SK-N-SH (cell line): ENCODE measurements at regions not wholly inside any gene's neighbourhood (a gene's known extent, or its start where the extent isn't known, plus 50 kb on each side); places are given as distances from the start of the nearest gene placed in this dataset.

Experiments used
- CTCF ChIA-PET: fragments of 300-600, 350-600 bp; formaldehyde crosslinking; extraction: SDS; loops from one replicate; lab custom pipeline; 2021; lab: Yijun Ruan, JAX
- POLR2A ChIA-PET: fragments of 350-600 bp; sonication (Branson Sonifier 250); formaldehyde crosslinking; extraction: SDS; loops from one replicate; lab custom pipeline; 2020; ENCODE audit warnings: antibody characterized with exemption, inconsistent platforms; lab: Yijun Ruan, JAX
- DNase-seq: peaks from one replicate; pipeline ENCODE4 v3.0.0; 2012
- H2AFZ ChIP-seq: fragments of 200-600 bp; sonication (generic); 2 replicates; pipeline ENCODE4 v1.8.1; 2016; ENCODE audit warnings: antibody characterized with exemption, mild to moderate bottlenecking, low read depth
- H3F3A ChIP-seq: fragments of 200-600 bp; sonication (generic); replicated peaks from 2 replicates; pipeline ENCODE3; 2016; ENCODE audit warnings: antibody characterized with exemption, mild to moderate bottlenecking; ENCODE audit not compliant: insufficient read depth
- H3K27ac ChIP-seq, 2 experiments: fragments of 200-500 bp in 1 of 2; fragments of 200-600 bp in 1 of 2; sonication (Bioruptor generic) in 1 of 2; sonication (generic), shearing (Covaris generic) in 1 of 2; 2 replicates each; pipeline versions ENCODE4 v1.5.1 to v1.6.1; 2014 to 2016; ENCODE audit warnings: low read depth in 2 of 2, inconsistent platforms in 1 of 2, low read length in 1 of 2, mild to moderate bottlenecking in 1 of 2, mixed read lengths in 1 of 2
- H3K27me3 ChIP-seq: fragments of 200-600 bp; sonication (generic), shearing (Covaris generic); 2 replicates; pipeline ENCODE4 v1.6.1; 2016; ENCODE audit warnings: mixed run types; ENCODE audit not compliant: insufficient read depth
- H3K36me3 ChIP-seq, 2 experiments: fragments of 200-500 bp in 1 of 2; fragments of 200-600 bp in 1 of 2; sonication (Bioruptor generic) in 1 of 2; sonication (generic) in 1 of 2; replicated peaks in 1 of 2; 2 replicates each; pipeline versions ENCODE3 to v1.5.1; 2014 to 2016; ENCODE audit warnings: low read length in 1 of 2, mild to moderate bottlenecking in 1 of 2; ENCODE audit not compliant: insufficient read depth in 2 of 2, control insufficient read depth in 1 of 2
- H3K4me1 ChIP-seq, 2 experiments: fragments of 200-500 bp in 1 of 2; fragments of 200-600 bp in 1 of 2; sonication (Bioruptor generic) in 1 of 2; sonication (generic), shearing (Covaris generic) in 1 of 2; 2 replicates each; pipeline versions ENCODE4 v1.5.1 to v1.6.1; 2014 to 2016; ENCODE audit warnings: low read depth in 1 of 2, low read length in 1 of 2, mixed run types in 1 of 2; ENCODE audit not compliant: insufficient read depth in 2 of 2, control insufficient read depth in 1 of 2
- H3K4me2 ChIP-seq: fragments of 200-600 bp; sonication (generic), shearing (Covaris generic); 2 replicates; pipeline ENCODE4 v1.6.1; 2017; ENCODE audit warnings: mixed run types
- H3K4me3 ChIP-seq, 2 experiments: fragments of 200-500 bp in 1 of 2; fragments of 200-600 bp in 1 of 2; sonication (Bioruptor generic) in 1 of 2; sonication (generic), shearing (Covaris generic) in 1 of 2; 2 replicates each; pipeline versions ENCODE4 v1.5.1 to v1.8.1; 2014 to 2016; ENCODE audit warnings: low read depth in 2 of 2, inconsistent platforms in 1 of 2, low read length in 1 of 2, mild to moderate bottlenecking in 1 of 2, mixed read lengths in 1 of 2, moderate library complexity in 1 of 2
- H3K79me2 ChIP-seq: fragments of 200-600 bp; sonication (generic); 2 replicates; pipeline ENCODE4 v1.8.1; 2017; ENCODE audit warnings: mild to moderate bottlenecking; ENCODE audit not compliant: insufficient read depth
- H3K9ac ChIP-seq: fragments of 200-600 bp; sonication (generic); 2 replicates; pipeline ENCODE4 v1.6.1; 2017; ENCODE audit warnings: mixed run types
- H3K9me2 ChIP-seq: fragments of 200-600 bp; sonication (generic); 2 replicates; pipeline ENCODE4 v1.6.1; 2017; ENCODE audit warnings: mixed run types
- H3K9me3 ChIP-seq: fragments of 200-600 bp; sonication (generic); 2 replicates; pipeline ENCODE4 v1.6.1; 2017; ENCODE audit warnings: mixed run types, mild to moderate bottlenecking, moderate library complexity
- H4K20me1 ChIP-seq: fragments of 200-600 bp; sonication (generic); 2 replicates; pipeline ENCODE4 v1.6.1; 2017; ENCODE audit warnings: mild to moderate bottlenecking, mixed run types; ENCODE audit not compliant: insufficient read depth
- ELF1 ChIP-seq: IDR thresholded peaks from 2 replicates; pipeline ENCODE4 v1.4.0; 2012
- EP300 ChIP-seq, 2 experiments: IDR thresholded peaks; 2 replicates each; pipeline versions ENCODE4 v1.4.0 to v1.6.1; 2012; ENCODE audit warnings: borderline replicate concordance in 1 of 2, low read depth in 1 of 2, low read length in 1 of 2
- EZH2phosphoT487 ChIP-seq: fragments of 200-600 bp; sonication (generic); IDR thresholded peaks from 2 replicates; pipeline ENCODE4 v1.6.1; 2017; ENCODE audit warnings: low read depth, mixed run types, mild to moderate bottlenecking, antibody characterized with exemption, moderate library complexity, borderline replicate concordance
- FOSL2 ChIP-seq: IDR thresholded peaks from 2 replicates; pipeline ENCODE4 v1.4.0; 2012; ENCODE audit warnings: low read depth, mild to moderate bottlenecking, moderate library complexity, borderline replicate concordance
- FOXJ3 ChIP-seq: sonication (generic); formaldehyde crosslinking; IDR thresholded peaks from 2 replicates; pipeline ENCODE4 v1.5.1; 2020; ENCODE audit warnings: mild to moderate bottlenecking, missing genetic modification reagents
- FOXM1 ChIP-seq: IDR thresholded peaks from 2 replicates; pipeline ENCODE4 v1.4.0; 2012; ENCODE audit warnings: low read depth, mild to moderate bottlenecking
- GABPA ChIP-seq: IDR thresholded peaks from 2 replicates; pipeline ENCODE4 v1.4.0; 2012; ENCODE audit warnings: low read depth, mild to moderate bottlenecking
- GATA2 ChIP-seq: sonication (generic); formaldehyde crosslinking; IDR thresholded peaks from 2 replicates; pipeline ENCODE4 v1.5.0; 2020; ENCODE audit warnings: mild to moderate bottlenecking, missing genetic modification reagents
- JUND ChIP-seq: IDR thresholded peaks from 2 replicates; pipeline ENCODE4 v1.4.0; 2012
- NFIC ChIP-seq: IDR thresholded peaks from 2 replicates; pipeline ENCODE4 v1.4.0; 2012; ENCODE audit warnings: borderline replicate concordance
- NRF1 ChIP-seq: IDR thresholded peaks from 2 replicates; pipeline ENCODE4 v1.6.1; 2012; ENCODE audit warnings: low read depth, mild to moderate bottlenecking, low read length
- POLR2AphosphoS5 ChIP-seq: IDR thresholded peaks from 2 replicates; pipeline ENCODE4 v1.6.1; 2012; ENCODE audit warnings: low read depth, low read length
- RAD21 ChIP-seq: IDR thresholded peaks from 2 replicates; pipeline ENCODE4 v1.6.1; 2012; ENCODE audit warnings: mild to moderate bottlenecking, low read length
- RCOR1 ChIP-seq: fragments of 150-350 bp; IDR thresholded peaks from 2 replicates; pipeline ENCODE4 v1.6.1; 2017; ENCODE audit warnings: antibody characterized with exemption, low read length
- RFX5 ChIP-seq: IDR thresholded peaks from 2 replicates; pipeline ENCODE4 v1.6.1; 2012; ENCODE audit warnings: mild to moderate bottlenecking, improper control_type of control experiment, low read length
- RXRA ChIP-seq: IDR thresholded peaks from 2 replicates; pipeline ENCODE4 v1.4.0; 2012; ENCODE audit warnings: low read depth, mild to moderate bottlenecking, borderline replicate concordance
- SIN3A ChIP-seq: IDR thresholded peaks from 2 replicates; pipeline ENCODE4 v1.6.1; 2012; ENCODE audit warnings: low read depth, mild to moderate bottlenecking, low read length, moderate library complexity, borderline replicate concordance
- SMC3 ChIP-seq: IDR thresholded peaks from 2 replicates; pipeline ENCODE4 v1.6.1; 2012; ENCODE audit warnings: low read depth, low read length, improper control_type of control experiment
- TAF1 ChIP-seq: IDR thresholded peaks from 2 replicates; pipeline ENCODE4 v1.6.1; 2012; ENCODE audit warnings: low read depth, mild to moderate bottlenecking, low read length, moderate library complexity, borderline replicate concordance
- TEAD4 ChIP-seq: IDR thresholded peaks from 2 replicates; pipeline ENCODE4 v1.4.0; 2012; ENCODE audit warnings: mild to moderate bottlenecking, borderline replicate concordance; ENCODE audit not compliant: insufficient read depth
- YY1 ChIP-seq: IDR thresholded peaks from 2 replicates; pipeline ENCODE4 v1.4.0; 2012; ENCODE audit warnings: low read depth, mild to moderate bottlenecking
- WGBS: methylation state at CpG from one replicate; pipeline ENCODE4 v1.1.6; 2017; ENCODE audit warnings: low lambda C conversion rate; 5-methylcytosine and 5-hydroxymethylcytosine counted together
- TF ChIP-seq, protein P1 (sequence below): fragments of 150-350 bp; IDR thresholded peaks from 2 replicates; pipeline ENCODE4 v1.6.1; 2017; ENCODE audit warnings: antibody characterized with exemption, low read length, low read depth, borderline replicate concordance

DNA sequence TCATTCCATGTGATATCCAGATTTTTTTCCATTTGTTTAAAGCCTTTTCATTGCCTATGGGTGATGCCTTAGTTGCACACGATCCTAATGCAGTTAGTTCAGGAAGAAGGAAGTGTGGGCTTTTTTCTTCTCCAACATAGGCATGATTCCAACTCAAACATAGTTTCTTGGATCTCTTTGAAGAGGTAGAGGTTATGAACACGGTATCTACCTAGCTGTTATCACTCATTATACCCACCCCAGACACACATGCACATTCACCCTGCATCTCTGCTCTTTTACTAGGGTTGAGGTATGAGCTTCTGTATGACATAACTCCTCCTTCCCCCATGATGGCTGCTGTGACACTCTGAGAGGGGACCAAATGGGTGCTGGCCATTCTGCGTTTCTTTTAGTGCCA is 122.1 kb upstream of the ZNF648 start:
- Histone ChIP-seq H3K4me2 (no peak overlapping the region), H3K27ac (no peak overlapping the region), H3K27me3 (no peaks in the 10 kb centered on the region), H3K9ac (no peak overlapping the region), H3F3A (no peaks in the 10 kb centered on the region), H3K4me1 (no peaks in the 10 kb centered on the region), H4K20me1 (no peaks in the 10 kb centered on the region), H3K9me2 (no peaks in the 10 kb centered on the region), H3K9me3 (no peaks in the 10 kb centered on the region), H3K36me3 (no peaks in the 10 kb centered on the region), H2AFZ (no peak overlapping the region), H3K4me3 (no peak overlapping the region), H3K79me2 (no peaks in the 10 kb centered on the region)
- ChIA-PET POLR2A (interaction anchor here (1.0 kb wide), 1 partner anchor 208 kb away, joined by 3 read pairs; the partner anchor contains the start of gene GLUL), CTCF (interaction anchor here (1.2 to 3.6 kb wide), 3 partner anchors 23 to 706 kb away, joined by 3 to 10 read pairs (median 3); no protein-coding TSS in a partner anchor)
- 12% methylated on average over 3 of the region's 3 CpGs for WGBS
- DNase-seq = no peak
- TF ChIP-seq RFX5 (no peak), FOSL2 (no peak), ELF1 (no peak), TEAD4 (no peak), POLR2AphosphoS5 (no peak), FOXM1 (no peak), TAF1 (no peak), RAD21 (no peak), YY1 (no peak), EP300 (IDR thresholded peaks at IDR 0.05; ENCODE audit: borderline replicate concordance in 1 of 2, low read depth in 1 of 2, low read length in 1 of 2) (no peak), GABPA (no peak), SIN3A (no peak), JUND (no peak), NFIC (no peak), RCOR1 (no peak), SMC3 (no peak), NRF1 (no peak), GATA2 (no peak)

GRCh38 chr1:182182311-182182710 is 120.8 kb upstream of the ZNF648 start:
- Histone ChIP-seq H3K36me3 (no peaks in the 10 kb centered on the region), H3K4me3 (no peak overlapping the region), H4K20me1 (no peaks in the 10 kb centered on the region), H3K9ac (no peak overlapping the region), H3K27ac (no peak overlapping the region), H3K27me3 (no peaks in the 10 kb centered on the region), H3F3A (no peaks in the 10 kb centered on the region), H2AFZ (no peak overlapping the region), H3K4me1 (no peaks in the 10 kb centered on the region), H3K4me2 (no peak overlapping the region), H3K79me2 (no peaks in the 10 kb centered on the region), H3K9me3 (no peaks in the 10 kb centered on the region), H3K9me2 (no peaks in the 10 kb centered on the region)
- POLR2A ChIA-PET = no interaction called here
- TF ChIP-seq, protein P1, sequence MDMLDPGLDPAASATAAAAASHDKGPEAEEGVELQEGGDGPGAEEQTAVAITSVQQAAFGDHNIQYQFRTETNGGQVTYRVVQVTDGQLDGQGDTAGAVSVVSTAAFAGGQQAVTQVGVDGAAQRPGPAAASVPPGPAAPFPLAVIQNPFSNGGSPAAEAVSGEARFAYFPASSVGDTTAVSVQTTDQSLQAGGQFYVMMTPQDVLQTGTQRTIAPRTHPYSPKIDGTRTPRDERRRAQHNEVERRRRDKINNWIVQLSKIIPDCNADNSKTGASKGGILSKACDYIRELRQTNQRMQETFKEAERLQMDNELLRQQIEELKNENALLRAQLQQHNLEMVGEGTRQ = no peak
- TF ChIP-seq RAD21 = no peak
- TF ChIP-seq RXRA = no peak
- TF ChIP-seq GABPA = no peak
- TF ChIP-seq FOXJ3 = no peak
- TF ChIP-seq JUND = no peak
- no peak for TF ChIP-seq TAF1
- TF ChIP-seq EZH2phosphoT487 = no peak
- no peak for TF ChIP-seq GATA2
- DNase-seq = no peak
- CTCF ChIA-PET = interaction anchor here (0.9 to 3.6 kb wide), 4 partner anchors 15 to 705 kb away, joined by 3 to 10 read pairs (median 3); no protein-coding TSS in a partner anchor
